Dedifferentiated amniotic fluid mesenchymal stem cell (primary cell): ENCODE measurements at regions not wholly inside any gene's neighbourhood (a gene's known extent, or its start where the extent isn't known, plus 50 kb on each side); places are given as distances from the start of the nearest gene placed in this dataset.

ENCODE experiments used
- DNase-seq: peaks from one replicate; pipeline ENCODE4 v3.0.0-alpha.2; 2016; ENCODE audit errors: extremely low spot score

- no peak for DNase-seq
Observed at GRCh38 chr4:19408490-19408889, 843.2 kb upstream of the SLIT2 start.

GRCh38 chr4:19406789-19407188, 844.9 kb upstream of the SLIT2 start:
- DNase-seq = no peak

- no peak for DNase-seq
Observed at GRCh38 chr4:19403786-19404370, 847.8 kb upstream of the SLIT2 start.

- no peak for DNase-seq
Observed at GRCh38 chr4:19402581-19403065, 849.1 kb upstream of the SLIT2 start.

- DNase-seq = no peak
Observed at GRCh38 chr4:19401301-19402080, 850.2 kb upstream of the SLIT2 start.

GRCh38 chr4:19400820-19401219, 850.9 kb upstream of the SLIT2 start:
- DNase-seq = no peak

GRCh38 chr4:19399001-19399400, 852.7 kb upstream of the SLIT2 start:
- no peak for DNase-seq

GRCh38 chr4:19386786-19387185, 864.9 kb upstream of the SLIT2 start:
- DNase-seq = no peak

- peak; percentile 16 for DNase-seq
Observed at GRCh38 chr4:19382993-19383756, 868.5 kb upstream of the SLIT2 start.

GRCh38 chr4:19381068-19381467, 870.6 kb upstream of the SLIT2 start:
- DNase-seq = peak; percentile 21

- no peak for DNase-seq
Observed at GRCh38 chr4:19380600-19380999, 871.1 kb upstream of the SLIT2 start.

GRCh38 chr4:19379191-19379708, 872.5 kb upstream of the SLIT2 start:
- DNase-seq = no peak

- DNase-seq = no peak
Observed at GRCh38 chr4:19375931-19376330, 875.8 kb upstream of the SLIT2 start.

- DNase-seq = no peak
Observed at GRCh38 chr4:19375136-19375804, 876.4 kb upstream of the SLIT2 start.

GRCh38 chr4:19372390-19372789, 879.3 kb upstream of the SLIT2 start:
- DNase-seq = no peak

- no peak for DNase-seq
Observed at GRCh38 chr4:19368800-19369199, 882.9 kb upstream of the SLIT2 start.

- no peak for DNase-seq
Observed at GRCh38 chr4:19366916-19367315, 884.8 kb upstream of the SLIT2 start.

GRCh38 chr4:19358015-19358414, 893.7 kb upstream of the SLIT2 start:
- no peak for DNase-seq

GRCh38 chr4:19349416-19349815, 902.3 kb upstream of the SLIT2 start:
- no peak for DNase-seq

- DNase-seq = no peak
Observed at GRCh38 chr4:19348746-19349145, 903.0 kb upstream of the SLIT2 start.

- DNase-seq = no peak
Observed at GRCh38 chr4:19346636-19347035, 905.1 kb upstream of the SLIT2 start.

- no peak for DNase-seq
Observed at GRCh38 chr4:19329631-19330030, 922.1 kb upstream of the SLIT2 start.
